Left ventricle myocardium inferior (tissue), 1 donor: ENCODE measurements at regions not wholly inside any gene's neighbourhood (a gene's known extent, or its start where the extent isn't known, plus 50 kb on each side); places are given as distances from the start of the nearest gene placed in this dataset.
"Not testable (repeated sequence)": the region's sequence is repeated elsewhere in the genome, so short reads cannot be mapped to it uniquely, and the experiment has no call there.

Experiments used
- DNase-seq: peaks from one replicate; pipeline ENCODE4 v3.0.0-alpha.2; 2020
- H3K27ac ChIP-seq: fragments of 200-600 bp; replicated peaks from 2 replicates; pipeline ENCODE4 v1.8.0; 2021
- H3K27me3 ChIP-seq: fragments of 200-600 bp; 2 replicates; pipeline ENCODE4 v1.8.0; 2021; ENCODE audit warnings: low read depth
- H3K36me3 ChIP-seq: fragments of 200-600 bp; 2 replicates; pipeline ENCODE4 v1.8.0; 2021
- H3K4me1 ChIP-seq: fragments of 200-600 bp; 2 replicates; pipeline ENCODE4 v1.8.0; 2021
- H3K4me3 ChIP-seq: fragments of 200-600 bp; 2 replicates; pipeline ENCODE4 v1.8.0; 2021; ENCODE audit warnings: mild to moderate bottlenecking, moderate library complexity
- H3K9me3 ChIP-seq: fragments of 200-600 bp; replicated peaks from 2 replicates; pipeline ENCODE4 v1.8.0; 2021
- intact Hi-C: fragments of 100-400 bp; cut with micrococcal nuclease; formaldehyde crosslinking; loops from one replicate; pipeline ENCODE4 v1.11.0; 2022
- TF ChIP-seq, protein P1 (sequence below): fragments of 200-600 bp; IDR thresholded peaks from 2 replicates; pipeline ENCODE4 v1.8.0; 2021; ENCODE audit warnings: antibody characterized with exemption, mild to moderate bottlenecking, borderline replicate concordance
- donor health status: DM: no; HTN: yes; CAD: no; lungs with severe emphysema.

DNA sequence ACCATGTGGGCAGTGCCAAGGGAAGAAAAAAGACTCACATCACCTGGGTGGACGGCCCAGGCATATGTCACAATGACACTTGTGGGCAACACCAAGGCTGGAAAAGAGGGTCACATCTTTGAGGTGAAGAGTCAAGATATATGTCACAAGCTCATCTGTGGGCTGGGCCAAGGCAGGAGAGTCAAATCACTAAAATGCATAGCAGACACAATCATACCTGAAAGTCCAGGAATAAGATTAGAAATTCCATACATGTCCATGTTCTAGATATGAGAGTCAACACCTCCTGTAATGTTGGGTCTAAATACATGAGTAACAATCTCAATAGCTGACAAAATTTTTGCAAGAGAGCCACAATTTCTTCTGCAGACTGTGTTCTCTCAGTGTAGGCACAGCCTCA, 145.0 kb downstream of the ZNF675 start:
- Histone ChIP-seq H3K4me3 (no peak overlapping the region), H3K27me3 (no peaks in the 10 kb centered on the region), H3K36me3 (no peaks in the 10 kb centered on the region), H3K9me3 (no peaks in the 10 kb centered on the region), H3K4me1 (no peaks in the 10 kb centered on the region), H3K27ac (no peak overlapping the region)
- DNase-seq: no peak
- TF ChIP-seq, protein P1, sequence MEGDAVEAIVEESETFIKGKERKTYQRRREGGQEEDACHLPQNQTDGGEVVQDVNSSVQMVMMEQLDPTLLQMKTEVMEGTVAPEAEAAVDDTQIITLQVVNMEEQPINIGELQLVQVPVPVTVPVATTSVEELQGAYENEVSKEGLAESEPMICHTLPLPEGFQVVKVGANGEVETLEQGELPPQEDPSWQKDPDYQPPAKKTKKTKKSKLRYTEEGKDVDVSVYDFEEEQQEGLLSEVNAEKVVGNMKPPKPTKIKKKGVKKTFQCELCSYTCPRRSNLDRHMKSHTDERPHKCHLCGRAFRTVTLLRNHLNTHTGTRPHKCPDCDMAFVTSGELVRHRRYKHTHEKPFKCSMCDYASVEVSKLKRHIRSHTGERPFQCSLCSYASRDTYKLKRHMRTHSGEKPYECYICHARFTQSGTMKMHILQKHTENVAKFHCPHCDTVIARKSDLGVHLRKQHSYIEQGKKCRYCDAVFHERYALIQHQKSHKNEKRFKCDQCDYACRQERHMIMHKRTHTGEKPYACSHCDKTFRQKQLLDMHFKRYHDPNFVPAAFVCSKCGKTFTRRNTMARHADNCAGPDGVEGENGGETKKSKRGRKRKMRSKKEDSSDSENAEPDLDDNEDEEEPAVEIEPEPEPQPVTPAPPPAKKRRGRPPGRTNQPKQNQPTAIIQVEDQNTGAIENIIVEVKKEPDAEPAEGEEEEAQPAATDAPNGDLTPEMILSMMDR: no peak
- intact Hi-C loops: no loop called here

- H3K27ac ChIP-seq, intact Hi-C loops: not testable (repeated sequence)
These were observed 144.9 kb upstream of the ZNF91 start for GRCh38 chr19:23540180-23540579.

GRCh38 chr19:23539499-23539898, 144.2 kb upstream of the ZNF91 start:
- TF ChIP-seq, protein P1: no peak
- H3K27me3 ChIP-seq: no peaks in the 10 kb centered on the region
- intact Hi-C loops: no loop called here
- H3K9me3 ChIP-seq: no peaks in the 10 kb centered on the region
- H3K4me3 ChIP-seq: no peak overlapping the region
- no peak overlapping the region for H3K27ac ChIP-seq
- H3K4me1 ChIP-seq: no peaks in the 10 kb centered on the region
- no peak for DNase-seq
- no peaks in the 10 kb centered on the region for H3K36me3 ChIP-seq

More at GRCh38 chr19:23540180-23540579, 144.9 kb upstream of the ZNF91 start:
- DNase-seq, H3K27me3 ChIP-seq, H3K36me3 ChIP-seq, H3K4me3 ChIP-seq, H3K9me3 ChIP-seq, H3K4me1 ChIP-seq: not testable (repeated sequence)

DNA sequence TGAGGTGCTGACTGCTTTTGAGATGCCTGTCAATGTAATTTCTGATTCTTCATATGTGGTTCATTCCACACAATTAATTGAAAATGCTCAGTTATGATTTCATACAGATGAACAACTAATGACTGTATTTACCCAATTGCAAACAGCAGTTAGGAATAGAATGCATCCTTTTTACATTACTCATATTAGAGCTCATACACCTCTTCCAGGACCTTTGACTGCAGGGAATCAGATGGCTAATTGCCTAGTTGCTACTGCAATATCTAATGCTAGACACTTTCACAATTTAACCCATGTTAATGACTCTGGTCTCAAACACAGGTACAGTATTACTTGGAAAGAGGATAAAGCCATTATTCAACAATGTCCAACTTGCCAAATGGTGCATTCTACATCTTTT, 141.9 kb upstream of the ZNF91 start:
- DNase-seq, intact Hi-C loops, H3K9me3 ChIP-seq, H3K4me3 ChIP-seq, H3K27ac ChIP-seq, H3K27me3 ChIP-seq, H3K4me1 ChIP-seq, H3K36me3 ChIP-seq: not testable (repeated sequence)

- H3K27me3 ChIP-seq, H3K4me3 ChIP-seq, H3K36me3 ChIP-seq, H3K27ac ChIP-seq, H3K4me1 ChIP-seq, H3K9me3 ChIP-seq, DNase-seq, intact Hi-C loops: not testable (repeated sequence)
These were observed 141.1 kb upstream of the ZNF91 start for GRCh38 chr19:23536341-23536740.

DNA sequence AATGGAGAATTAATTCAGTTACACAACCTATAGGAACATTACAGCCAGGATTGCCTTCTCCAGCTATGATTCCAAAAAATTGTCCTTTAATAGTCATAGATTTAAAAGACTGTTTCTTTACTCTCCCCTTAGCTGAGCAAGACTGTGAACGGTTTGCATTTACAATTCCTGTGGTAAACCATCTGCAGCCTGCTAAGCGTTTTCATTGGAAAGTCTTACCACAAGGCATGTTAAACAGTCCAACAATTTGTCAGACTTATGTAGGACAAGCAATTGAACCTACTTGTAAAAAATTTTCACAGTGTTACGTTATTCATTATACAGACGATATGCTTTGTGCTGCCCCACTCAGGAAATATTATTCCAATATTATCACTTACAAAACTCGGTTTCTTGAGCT, 140.6 kb upstream of the ZNF91 start:
- H3K4me1 ChIP-seq, intact Hi-C loops, H3K27me3 ChIP-seq, H3K9me3 ChIP-seq, H3K36me3 ChIP-seq, H3K4me3 ChIP-seq, DNase-seq, H3K27ac ChIP-seq: not testable (repeated sequence)

- H3K27me3 ChIP-seq, H3K4me3 ChIP-seq, H3K36me3 ChIP-seq, H3K27ac ChIP-seq, H3K9me3 ChIP-seq, H3K4me1 ChIP-seq, intact Hi-C loops, DNase-seq: not testable (repeated sequence)
These were observed 138.2 kb upstream of the ZNF91 start for GRCh38 chr19:23533441-23533840.

DNA sequence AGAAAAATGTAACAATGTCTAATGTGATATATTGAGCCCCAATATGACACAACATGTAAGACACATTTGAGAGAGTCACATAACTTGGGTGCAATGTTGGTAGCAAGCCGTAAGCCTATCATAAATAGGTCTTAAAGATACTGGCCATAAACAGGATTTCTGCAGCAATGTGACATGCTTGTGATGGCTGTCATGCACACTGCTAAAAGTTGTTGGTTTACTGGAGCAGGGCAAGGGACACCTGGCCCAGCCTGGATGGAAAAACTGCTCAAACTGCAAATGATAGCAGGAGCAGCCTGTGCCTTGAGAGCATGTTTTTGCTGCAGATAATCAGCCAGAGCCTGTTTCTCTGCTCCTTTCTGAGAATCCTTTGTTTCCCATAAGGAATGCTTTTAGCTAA, 136.7 kb upstream of the ZNF91 start:
- DNase-seq: no peak
- Histone ChIP-seq H3K36me3 (no peaks in the 10 kb centered on the region), H3K9me3 (peaks cover 24% of the 10 kb centered on the region), H3K27me3 (no peaks in the 10 kb centered on the region), H3K4me3 (no peak overlapping the region), H3K27ac (no peak overlapping the region), H3K4me1 (no peaks in the 10 kb centered on the region)
- TF ChIP-seq, protein P1: no peak
- intact Hi-C loops: no loop called here
